ENCODE measurements at regions not wholly inside any gene's neighbourhood (a gene's known extent, or its start where the extent isn't known, plus 50 kb on each side); places are given as distances from the start of the nearest gene placed in this dataset.

DNA sequence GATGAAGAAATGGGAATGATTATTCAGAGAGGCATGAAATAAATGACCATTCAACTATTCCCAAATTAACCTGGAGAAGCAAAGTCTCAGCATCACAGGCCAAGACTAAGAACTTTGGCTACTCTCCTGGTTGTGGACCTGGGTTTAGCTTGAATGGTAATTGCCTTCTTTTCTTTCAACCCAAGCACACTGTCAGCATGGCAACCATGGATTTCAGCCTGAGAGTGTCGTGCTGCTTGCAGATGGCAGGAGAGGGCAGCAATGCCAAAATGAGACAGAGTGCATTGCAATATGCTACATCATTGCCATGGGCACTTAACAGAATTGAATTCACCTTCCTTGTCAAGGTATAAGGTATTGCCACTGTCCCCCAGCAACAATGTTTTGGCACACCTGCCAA is 767.2 kb downstream of the REEP3 start:
- DNase-seq (no peak), ATAC-seq (replicated peaks in 1 of 2) (no peak)
- Mint-ChIP-seq H3K27ac (no peak overlapping the region), H3K27me3 (ENCODE audit: low read depth) (no peaks in the 10 kb centered on the region), H3K4me1 (ENCODE audit: low read depth) (no peaks in the 10 kb centered on the region), H3K9me3 (peaks cover 0 to 4% of the 10 kb centered on the region in 2 donors), H3K36me3 (ENCODE audit: insufficient read depth in 2 of 2) (no peaks in the 10 kb centered on the region), H3K4me3 (no peak overlapping the region)

- ATAC-seq (replicated peaks in 1 of 2) (no peak), DNase-seq (no peak)
- Mint-ChIP-seq H3K4me1 (ENCODE audit: low read depth) (no peaks in the 10 kb centered on the region), H3K36me3 (ENCODE audit: insufficient read depth in 2 of 2) (no peaks in the 10 kb centered on the region), H3K9me3 (peaks cover 2% of the 10 kb centered on the region in 2 donors), H3K4me3 (no peak overlapping the region), H3K27ac (no peak overlapping the region), H3K27me3 (ENCODE audit: low read depth) (no peaks in the 10 kb centered on the region)
Measured at GRCh38 chr10:64303566-64303965, 782.4 kb downstream of the REEP3 start.

DNA sequence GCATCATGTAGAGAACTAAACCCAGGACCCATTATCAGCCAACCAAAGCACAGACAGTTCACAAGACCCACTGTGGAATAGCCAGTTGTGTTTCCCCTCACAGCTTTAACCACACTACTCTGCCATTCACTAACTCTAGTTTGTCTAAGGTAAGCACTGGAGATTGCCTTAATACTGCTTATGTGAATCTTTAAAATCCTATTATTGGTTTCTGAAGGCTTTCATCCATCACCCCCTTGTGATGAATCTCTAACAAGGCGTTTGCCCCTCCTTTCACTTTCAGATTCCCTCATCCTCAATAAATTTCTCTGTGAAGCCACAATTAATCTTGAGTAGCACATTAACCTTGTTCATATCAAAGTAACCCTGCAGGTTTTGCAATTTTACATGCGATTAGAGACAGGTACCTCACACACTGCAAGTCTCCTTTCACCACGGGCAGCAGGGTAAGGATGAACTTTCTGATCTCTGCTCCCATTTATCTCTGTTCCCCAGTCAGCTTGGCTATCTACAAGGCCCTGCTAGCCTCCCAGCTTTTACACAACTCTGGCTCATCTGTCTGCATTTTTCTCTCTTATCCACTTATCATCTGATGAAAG is 785.6 kb downstream of the REEP3 start:
- Mint-ChIP-seq H3K27me3 (ENCODE audit: low read depth) (no peaks in the 10 kb centered on the region), H3K27ac (no peak overlapping the region), H3K4me3 (no peak overlapping the region), H3K36me3 (ENCODE audit: insufficient read depth in 2 of 2) (no peaks in the 10 kb centered on the region), H3K4me1 (ENCODE audit: low read depth) (no peaks in the 10 kb centered on the region), H3K9me3 (peaks cover 2% of the 10 kb centered on the region in 2 donors)
- ATAC-seq (replicated peaks in 1 of 2) (no peak), DNase-seq (no peak)

- Mint-ChIP-seq H3K4me3 (no peak overlapping the region), H3K27ac (no peak overlapping the region), H3K4me1 (ENCODE audit: low read depth) (no peaks in the 10 kb centered on the region), H3K9me3 (no peaks in the 10 kb centered on the region), H3K27me3 (ENCODE audit: low read depth) (no peaks in the 10 kb centered on the region), H3K36me3 (ENCODE audit: insufficient read depth in 2 of 2) (no peaks in the 10 kb centered on the region)
- DNase-seq (no peak), ATAC-seq (replicated peaks in 1 of 2) (no peak)
Measured at GRCh38 chr10:64312876-64313275, 791.7 kb downstream of the REEP3 start.

DNA sequence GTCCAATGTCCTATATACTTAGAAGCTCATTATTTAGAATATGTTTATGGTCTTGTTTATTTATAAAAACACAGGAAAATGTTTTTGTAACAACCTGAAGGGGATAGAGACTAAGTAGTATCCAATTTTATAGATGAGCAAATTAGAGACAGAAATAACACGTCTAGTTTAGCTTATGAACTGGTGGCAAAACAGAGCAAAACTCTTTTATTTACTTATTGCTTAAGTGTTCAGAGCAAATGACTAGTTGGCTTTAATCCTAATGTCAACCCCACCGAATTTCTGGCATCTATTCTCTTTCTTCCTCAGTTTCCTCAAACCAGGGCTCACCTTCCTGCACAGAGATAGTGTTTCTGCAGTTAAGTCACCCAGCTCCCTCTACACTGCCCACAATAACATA is 792.8 kb downstream of the REEP3 start:
- no peaks in the 10 kb centered on the region for H3K9me3 Mint-ChIP-seq
- H3K4me3 Mint-ChIP-seq = no peak overlapping the region
- no peak for ATAC-seq (replicated peaks in 1 of 2)
- no peak overlapping the region for H3K27ac Mint-ChIP-seq
- no peaks in the 10 kb centered on the region for H3K27me3 Mint-ChIP-seq (ENCODE audit: low read depth)
- no peaks in the 10 kb centered on the region for H3K36me3 Mint-ChIP-seq (ENCODE audit: insufficient read depth in 2 of 2)
- H3K4me1 Mint-ChIP-seq (ENCODE audit: low read depth) = no peaks in the 10 kb centered on the region
- DNase-seq = no peak

- no peaks in the 10 kb centered on the region for H3K36me3 Mint-ChIP-seq (ENCODE audit: insufficient read depth in 2 of 2)
- no peaks in the 10 kb centered on the region for H3K27me3 Mint-ChIP-seq (ENCODE audit: low read depth)
- no peak overlapping the region for H3K27ac Mint-ChIP-seq
- H3K4me3 Mint-ChIP-seq = no peak overlapping the region
- H3K9me3 Mint-ChIP-seq = no peaks in the 10 kb centered on the region
- H3K4me1 Mint-ChIP-seq (ENCODE audit: low read depth) = no peaks in the 10 kb centered on the region
- DNase-seq (no peak), ATAC-seq (replicated peaks in 1 of 2) (no peak)
Measured at GRCh38 chr10:64316416-64316815, 795.2 kb downstream of the REEP3 start.

DNA sequence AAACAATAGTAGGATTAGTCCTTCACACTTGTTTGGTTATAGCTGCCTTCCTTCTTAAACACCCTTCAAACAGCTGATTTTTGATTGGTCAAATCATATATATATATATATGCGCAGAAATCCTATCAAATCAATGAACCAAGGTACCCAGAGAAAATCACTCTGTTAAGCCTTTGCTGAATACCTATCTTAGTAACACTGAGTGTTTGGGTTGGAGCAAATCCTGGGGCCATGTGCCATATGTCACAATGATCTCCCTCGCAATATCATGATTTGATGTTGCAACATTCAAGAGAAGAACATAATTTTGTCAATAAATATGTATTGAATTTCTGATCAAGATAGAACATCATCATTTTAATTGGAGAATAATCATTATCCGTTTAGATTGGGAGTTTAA is 795.6 kb downstream of the REEP3 start:
- Mint-ChIP-seq H3K27ac (no peak overlapping the region), H3K4me3 (no peak overlapping the region), H3K27me3 (ENCODE audit: low read depth) (no peaks in the 10 kb centered on the region), H3K36me3 (ENCODE audit: insufficient read depth in 2 of 2) (no peaks in the 10 kb centered on the region), H3K4me1 (ENCODE audit: low read depth) (no peaks in the 10 kb centered on the region), H3K9me3 (no peaks in the 10 kb centered on the region)
- no peak for ATAC-seq (replicated peaks in 1 of 2)
- no peak for DNase-seq

DNA sequence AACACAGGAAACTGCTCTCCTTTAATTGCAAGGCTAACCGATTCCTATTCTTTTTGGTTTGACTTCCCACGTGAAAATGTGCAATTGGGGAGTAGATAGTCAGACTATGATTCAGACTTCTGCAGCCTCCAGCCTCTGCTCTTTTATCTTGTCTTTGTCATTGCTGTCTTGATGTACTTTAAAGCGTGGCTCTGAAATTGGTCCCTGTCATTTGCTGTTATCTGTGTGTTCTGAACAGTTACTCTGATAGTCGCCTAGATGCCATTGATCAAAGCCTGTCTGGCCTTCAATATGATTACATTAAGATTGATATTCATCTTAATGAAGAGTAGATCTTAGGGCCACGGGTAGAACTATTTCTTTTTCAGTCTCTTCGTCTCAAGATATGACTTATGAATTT is 799.2 kb downstream of the REEP3 start:
- Mint-ChIP-seq H3K4me1 (ENCODE audit: low read depth) (no peaks in the 10 kb centered on the region), H3K9me3 (peaks cover 1 to 4% of the 10 kb centered on the region in 2 donors), H3K27me3 (ENCODE audit: low read depth) (no peaks in the 10 kb centered on the region), H3K4me3 (no peak overlapping the region), H3K36me3 (ENCODE audit: insufficient read depth in 2 of 2) (no peaks in the 10 kb centered on the region), H3K27ac (no peak overlapping the region)
- ATAC-seq (replicated peaks in 1 of 2) = no peak
- no peak for DNase-seq

DNA sequence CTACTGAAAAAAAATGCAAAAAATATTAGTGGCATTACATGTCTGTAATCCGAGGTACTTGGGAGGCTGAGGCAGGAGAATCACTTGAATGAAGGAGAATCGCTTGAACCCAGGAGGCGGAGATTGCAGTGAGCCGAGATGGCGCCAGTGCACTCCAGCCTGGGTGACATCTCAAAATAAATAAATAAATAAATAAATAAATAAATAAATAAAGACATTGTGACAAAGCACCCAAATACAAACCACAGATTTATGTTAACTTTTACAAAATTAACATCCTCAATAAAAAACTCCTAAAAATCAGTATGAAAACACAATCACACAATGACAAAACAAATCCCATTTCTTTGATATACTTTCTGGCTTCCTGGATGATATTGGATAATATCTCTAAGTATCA is 808.3 kb downstream of the REEP3 start:
- no peak overlapping the region for H3K4me3 Mint-ChIP-seq
- no peak for ATAC-seq (replicated peaks in 1 of 2)
- H3K9me3 Mint-ChIP-seq = peaks cover 8% of the 10 kb centered on the region in 2 donors
- peaks cover 2 to 4% of the 10 kb centered on the region in 2 donors for H3K36me3 Mint-ChIP-seq (ENCODE audit: insufficient read depth in 2 of 2)
- DNase-seq = no peak
- no peaks in the 10 kb centered on the region for H3K4me1 Mint-ChIP-seq (ENCODE audit: low read depth)
- H3K27me3 Mint-ChIP-seq (ENCODE audit: low read depth) = no peaks in the 10 kb centered on the region
- H3K27ac Mint-ChIP-seq = no peak overlapping the region

DNA sequence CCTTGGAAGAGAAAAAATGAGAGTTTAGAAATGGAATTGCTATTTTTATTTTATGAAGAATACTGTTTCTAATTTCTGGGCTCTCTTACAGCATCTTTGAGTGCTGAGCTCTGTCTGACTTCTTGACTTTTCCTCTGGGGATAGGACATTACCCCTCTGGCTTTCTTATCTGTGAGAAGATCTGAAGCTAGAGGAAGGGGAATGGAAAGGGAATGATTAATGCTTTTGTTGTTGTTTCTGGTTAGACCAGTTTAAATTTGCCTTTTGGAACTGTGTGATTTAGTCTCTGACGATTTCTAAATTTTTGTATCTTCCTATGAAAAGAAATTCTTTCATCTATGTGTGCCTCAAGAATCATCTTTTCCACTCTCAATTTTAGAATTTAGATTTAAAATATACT is 811.4 kb downstream of the REEP3 start:
- ATAC-seq (replicated peaks in 1 of 2) (no peak), DNase-seq (no peak)
- Mint-ChIP-seq H3K27ac (no peak overlapping the region), H3K4me3 (no peak overlapping the region), H3K9me3 (peaks cover 2 to 3% of the 10 kb centered on the region in 2 donors), H3K4me1 (ENCODE audit: low read depth) (no peaks in the 10 kb centered on the region), H3K36me3 (ENCODE audit: insufficient read depth in 2 of 2) (peaks cover 0 to 2% of the 10 kb centered on the region in 2 donors), H3K27me3 (ENCODE audit: low read depth) (no peaks in the 10 kb centered on the region)

GRCh38 chr10:64334084-64334483 is 812.9 kb downstream of the REEP3 start:
- Mint-ChIP-seq H3K4me3 (no peak overlapping the region), H3K27me3 (ENCODE audit: low read depth) (no peaks in the 10 kb centered on the region), H3K4me1 (ENCODE audit: low read depth) (no peaks in the 10 kb centered on the region), H3K9me3 (peaks cover 1 to 3% of the 10 kb centered on the region in 2 donors), H3K36me3 (ENCODE audit: insufficient read depth in 2 of 2) (peaks cover 0 to 2% of the 10 kb centered on the region in 2 donors), H3K27ac (no peak overlapping the region)
- no peak for ATAC-seq (replicated peaks in 1 of 2)
- DNase-seq = no peak

DNA sequence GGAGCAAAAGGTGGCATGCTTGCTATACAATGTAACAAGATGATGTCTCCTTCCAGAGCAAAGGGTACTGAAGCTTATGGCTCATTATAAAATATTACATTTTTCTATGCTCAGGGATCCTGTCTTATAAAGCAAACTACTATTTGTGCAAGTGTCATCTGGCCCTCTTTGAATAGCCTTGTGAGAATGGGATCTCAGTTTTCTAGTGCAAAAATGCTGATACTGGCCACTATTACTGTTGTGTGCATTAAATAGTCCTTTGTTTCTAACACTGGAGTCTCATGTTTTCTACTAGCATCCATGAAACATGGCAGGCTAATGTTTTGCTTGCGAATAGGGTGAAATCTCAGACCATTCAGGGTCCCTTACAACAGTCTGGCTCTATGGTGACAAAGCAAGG is 823.0 kb downstream of the REEP3 start:
- ATAC-seq (replicated peaks in 1 of 2) (no peak), DNase-seq (no peak)
- no peaks in the 10 kb centered on the region for H3K4me1 Mint-ChIP-seq (ENCODE audit: low read depth)
- peaks cover 1 to 5% of the 10 kb centered on the region in 2 donors for H3K9me3 Mint-ChIP-seq
- H3K4me3 Mint-ChIP-seq = no peak overlapping the region
- H3K36me3 Mint-ChIP-seq (ENCODE audit: insufficient read depth in 2 of 2) = no peaks in the 10 kb centered on the region
- no peak overlapping the region for H3K27ac Mint-ChIP-seq
- no peaks in the 10 kb centered on the region for H3K27me3 Mint-ChIP-seq (ENCODE audit: low read depth)

- Mint-ChIP-seq H3K4me1 (ENCODE audit: low read depth) (no peaks in the 10 kb centered on the region), H3K27me3 (ENCODE audit: low read depth) (no peaks in the 10 kb centered on the region), H3K9me3 (peaks cover 1 to 2% of the 10 kb centered on the region in 2 donors), H3K4me3 (no peak overlapping the region), H3K36me3 (ENCODE audit: insufficient read depth in 2 of 2) (no peaks in the 10 kb centered on the region), H3K27ac (no peak overlapping the region)
- DNase-seq = no peak
- no peak for ATAC-seq (replicated peaks in 1 of 2)
Measured at GRCh38 chr10:64345856-64346255, 824.7 kb downstream of the REEP3 start.

GRCh38 chr10:64346389-64346788 is 825.2 kb downstream of the REEP3 start:
- ATAC-seq (replicated peaks in 1 of 2) (no peak), DNase-seq (no peak)
- Mint-ChIP-seq H3K9me3 (peaks cover 1 to 2% of the 10 kb centered on the region in 2 donors), H3K27ac (no peak overlapping the region), H3K27me3 (ENCODE audit: low read depth) (no peaks in the 10 kb centered on the region), H3K36me3 (ENCODE audit: insufficient read depth in 2 of 2) (no peaks in the 10 kb centered on the region), H3K4me1 (ENCODE audit: low read depth) (no peaks in the 10 kb centered on the region), H3K4me3 (no peak overlapping the region)
